ENCODE measurements at regions not wholly inside any gene's neighbourhood (a gene's known extent, or its start where the extent isn't known, plus 50 kb on each side); places are given as distances from the start of the nearest gene placed in this dataset.

DNA sequence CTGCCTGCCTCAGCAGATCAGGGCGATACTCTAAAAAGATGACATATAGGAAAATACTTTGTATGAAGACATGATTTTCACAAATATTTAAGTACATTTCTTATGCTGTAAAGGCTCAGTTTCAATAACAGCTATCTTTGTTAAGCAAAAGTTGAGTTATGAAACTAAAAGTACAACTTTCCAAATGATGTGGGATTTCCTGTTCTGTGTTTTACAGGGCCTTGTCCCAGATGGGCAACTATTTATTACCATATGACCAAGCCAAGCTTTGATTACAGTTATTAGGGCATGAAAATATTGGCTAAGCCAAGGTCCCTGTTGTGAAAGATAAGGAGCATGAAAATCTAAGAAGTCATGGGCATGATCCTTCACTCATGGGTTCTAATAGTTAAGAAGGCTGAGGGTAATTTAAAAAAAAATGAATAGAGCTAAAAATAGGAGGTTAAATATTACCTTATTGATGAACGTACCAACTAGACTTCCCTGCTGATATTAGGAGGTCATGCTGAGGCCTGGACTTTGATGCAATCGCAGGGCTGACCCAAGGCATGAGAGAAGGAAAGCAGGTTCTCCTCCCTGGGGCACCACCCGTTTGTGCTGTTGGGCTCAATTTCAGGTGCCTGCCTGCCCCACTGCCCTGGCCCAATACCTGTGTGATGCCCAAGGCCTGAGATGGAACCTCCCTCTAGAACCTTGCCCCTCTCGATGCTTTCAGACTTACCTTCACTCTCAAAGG is 294.4 kb upstream of the PRDM1 start:
- Histone ChIP-seq H3K27me3 (ENCODE audit: insufficient read depth, low read length) (no peaks in the 10 kb centered on the region), H3K4me3 (ENCODE audit: low read length) (no peak overlapping the region), H3K9me3 (ENCODE audit: low read depth, low read length) (no peaks in the 10 kb centered on the region), H3K4me1 (ENCODE audit: insufficient read depth, low read length) (peaks cover 39% of the 10 kb centered on the region)

DNA sequence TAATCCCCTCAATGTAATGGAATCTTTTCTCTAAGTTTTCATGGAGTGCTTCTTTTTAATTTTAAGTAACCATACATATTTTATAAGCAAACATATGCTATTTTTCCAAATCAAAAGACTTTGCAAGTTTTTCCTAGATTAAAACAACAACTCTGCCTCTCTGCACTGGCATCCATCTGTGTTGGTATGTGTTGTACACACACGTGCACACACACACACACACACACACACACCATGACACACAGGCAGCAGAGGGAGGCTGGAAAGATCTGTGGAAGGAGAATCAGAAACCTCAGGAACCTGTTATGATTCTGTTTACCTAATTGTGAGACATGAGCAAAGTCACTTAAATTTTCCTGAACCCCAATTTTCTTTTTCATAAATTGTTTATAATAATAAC is 295.0 kb upstream of the PRDM1 start:
- H3K4me3 ChIP-seq (ENCODE audit: low read length): no peak overlapping the region
- H3K9me3 ChIP-seq (ENCODE audit: low read depth, low read length): no peaks in the 10 kb centered on the region
- H3K27me3 ChIP-seq (ENCODE audit: insufficient read depth, low read length): no peaks in the 10 kb centered on the region
- H3K4me1 ChIP-seq (ENCODE audit: insufficient read depth, low read length): peaks cover 45% of the 10 kb centered on the region

DNA sequence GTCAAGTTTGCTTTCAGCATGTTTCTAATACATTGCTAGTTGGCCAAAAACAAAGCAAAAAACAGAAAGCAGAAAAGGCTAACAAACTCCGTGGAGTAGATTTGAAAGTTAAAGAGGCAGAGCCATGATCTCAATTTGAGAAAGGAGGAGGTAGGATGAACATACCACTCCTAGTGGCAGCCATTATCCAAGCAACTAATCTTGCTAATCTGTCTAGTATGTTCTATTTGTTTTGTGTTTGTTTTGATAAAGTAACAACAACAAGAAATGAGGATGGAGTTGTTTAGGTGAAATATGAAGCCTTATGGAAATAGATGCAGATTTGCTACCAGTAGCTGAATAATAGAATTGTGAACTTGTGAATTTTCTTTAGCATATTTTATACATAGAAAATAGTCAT is 295.5 kb upstream of the PRDM1 start:
- H3K9me3 ChIP-seq (ENCODE audit: low read depth, low read length): no peaks in the 10 kb centered on the region
- H3K27me3 ChIP-seq (ENCODE audit: insufficient read depth, low read length): no peaks in the 10 kb centered on the region
- H3K4me1 ChIP-seq (ENCODE audit: insufficient read depth, low read length): peaks cover 49% of the 10 kb centered on the region
- H3K4me3 ChIP-seq (ENCODE audit: low read length): no peak overlapping the region

DNA sequence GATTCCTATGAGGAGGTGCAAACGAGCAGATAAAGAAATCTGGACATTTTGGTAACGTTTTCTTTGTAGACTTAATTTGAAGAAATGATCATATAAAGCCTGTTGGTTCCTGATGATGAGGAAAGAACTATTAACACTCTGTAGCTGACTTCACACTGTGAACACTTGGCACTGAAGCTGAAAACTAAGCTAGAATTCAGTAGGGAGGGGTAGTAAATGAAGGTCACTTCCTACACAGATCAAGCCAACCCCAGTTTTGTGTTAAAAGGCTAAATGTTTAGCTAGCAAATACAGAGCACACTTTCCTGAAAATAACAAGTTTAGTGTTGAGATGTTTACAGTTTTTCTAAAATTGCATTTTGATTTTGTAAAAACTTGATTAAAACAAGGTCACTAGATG is 296.2 kb upstream of the PRDM1 start:
- no peak overlapping the region for H3K4me3 ChIP-seq (ENCODE audit: low read length)
- no peaks in the 10 kb centered on the region for H3K9me3 ChIP-seq (ENCODE audit: low read depth, low read length)
- peaks cover 56% of the 10 kb centered on the region for H3K4me1 ChIP-seq (ENCODE audit: insufficient read depth, low read length)
- no peaks in the 10 kb centered on the region for H3K27me3 ChIP-seq (ENCODE audit: insufficient read depth, low read length)

DNA sequence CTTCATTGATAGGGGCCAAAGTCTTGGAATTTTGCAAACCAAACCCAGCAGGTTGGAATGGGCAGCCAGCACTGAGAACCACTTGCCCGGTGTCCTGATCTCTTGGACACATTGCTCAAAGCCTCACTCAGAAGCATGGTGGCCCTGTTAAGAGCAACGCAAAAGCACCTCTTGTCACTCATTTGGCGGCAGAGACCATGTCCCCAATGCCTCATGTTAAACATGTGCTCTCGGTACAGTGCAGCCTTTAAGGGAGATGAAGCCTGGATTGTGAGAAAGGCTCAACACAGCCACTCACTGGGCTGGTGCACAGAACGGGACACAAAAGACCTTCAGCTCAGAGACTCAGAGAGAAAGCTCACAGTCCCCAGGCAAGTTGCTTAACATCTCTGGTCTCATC is 298.4 kb upstream of the PRDM1 start:
- peaks cover 56% of the 10 kb centered on the region for H3K4me1 ChIP-seq (ENCODE audit: insufficient read depth, low read length)
- H3K9me3 ChIP-seq (ENCODE audit: low read depth, low read length): no peaks in the 10 kb centered on the region
- no peaks in the 10 kb centered on the region for H3K27me3 ChIP-seq (ENCODE audit: insufficient read depth, low read length)
- no peak overlapping the region for H3K4me3 ChIP-seq (ENCODE audit: low read length)

DNA sequence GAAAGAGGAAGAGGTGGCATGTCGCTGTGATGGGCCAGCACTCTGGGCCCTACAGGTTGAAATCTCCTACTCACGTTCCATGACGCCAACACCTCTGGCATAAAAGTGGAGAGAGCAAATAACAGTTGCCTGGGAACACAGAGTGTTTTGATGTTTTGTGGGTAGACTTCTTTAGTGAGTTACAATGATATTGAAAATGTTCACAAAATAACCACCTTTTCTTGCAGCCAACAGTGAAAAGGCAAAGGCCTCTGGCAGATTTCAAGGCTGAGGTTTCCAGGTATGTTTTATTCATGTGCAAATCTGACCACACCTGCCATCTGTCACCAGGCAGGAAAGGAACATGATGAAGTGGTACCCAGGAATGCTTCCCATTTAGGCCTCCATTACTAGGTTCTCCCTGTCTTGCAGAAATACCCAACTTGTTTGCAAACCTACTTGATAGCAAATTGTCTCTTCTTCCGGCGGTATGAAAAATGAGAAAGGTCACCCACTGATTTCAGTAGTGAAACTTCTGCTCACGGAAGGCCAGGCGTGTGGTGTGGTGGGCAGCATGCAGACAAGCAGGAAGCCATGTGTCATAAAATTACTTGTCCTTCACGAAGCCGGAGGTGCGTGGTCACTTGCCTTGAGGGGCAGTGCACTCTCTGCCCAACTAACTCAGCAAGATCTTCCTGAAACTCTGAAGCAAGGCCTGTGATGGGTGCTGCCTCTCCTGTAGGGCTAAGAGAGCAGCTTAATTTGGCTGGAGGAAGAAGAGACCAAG is 299.1 kb upstream of the PRDM1 start:
- no peaks in the 10 kb centered on the region for H3K27me3 ChIP-seq (ENCODE audit: insufficient read depth, low read length)
- H3K4me1 ChIP-seq (ENCODE audit: insufficient read depth, low read length): peaks cover 51% of the 10 kb centered on the region
- no peak overlapping the region for H3K4me3 ChIP-seq (ENCODE audit: low read length)
- H3K9me3 ChIP-seq (ENCODE audit: low read depth, low read length): no peaks in the 10 kb centered on the region

DNA sequence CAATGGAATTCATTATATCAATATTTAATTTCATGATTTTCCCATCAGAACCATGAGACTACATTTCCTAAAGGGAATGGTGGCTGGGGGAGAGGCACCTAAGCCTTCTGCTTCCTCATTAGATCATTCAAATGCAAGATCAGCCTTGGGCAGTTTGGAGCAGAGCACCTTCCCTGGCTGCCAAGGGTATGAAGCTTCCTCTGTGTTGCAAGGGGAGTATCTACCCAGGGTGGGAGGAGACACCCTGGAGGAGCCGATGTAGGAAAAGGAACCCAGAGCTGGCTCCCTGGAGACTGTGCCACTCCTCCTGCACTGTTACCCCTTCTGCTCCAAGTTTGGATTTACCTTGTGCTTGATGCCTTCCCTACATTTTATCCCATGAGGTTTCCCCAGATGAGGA is 299.7 kb upstream of the PRDM1 start:
- Histone ChIP-seq H3K4me1 (ENCODE audit: insufficient read depth, low read length) (peaks cover 46% of the 10 kb centered on the region), H3K4me3 (ENCODE audit: low read length) (no peak overlapping the region), H3K27me3 (ENCODE audit: insufficient read depth, low read length) (no peaks in the 10 kb centered on the region), H3K9me3 (ENCODE audit: low read depth, low read length) (no peaks in the 10 kb centered on the region)

DNA sequence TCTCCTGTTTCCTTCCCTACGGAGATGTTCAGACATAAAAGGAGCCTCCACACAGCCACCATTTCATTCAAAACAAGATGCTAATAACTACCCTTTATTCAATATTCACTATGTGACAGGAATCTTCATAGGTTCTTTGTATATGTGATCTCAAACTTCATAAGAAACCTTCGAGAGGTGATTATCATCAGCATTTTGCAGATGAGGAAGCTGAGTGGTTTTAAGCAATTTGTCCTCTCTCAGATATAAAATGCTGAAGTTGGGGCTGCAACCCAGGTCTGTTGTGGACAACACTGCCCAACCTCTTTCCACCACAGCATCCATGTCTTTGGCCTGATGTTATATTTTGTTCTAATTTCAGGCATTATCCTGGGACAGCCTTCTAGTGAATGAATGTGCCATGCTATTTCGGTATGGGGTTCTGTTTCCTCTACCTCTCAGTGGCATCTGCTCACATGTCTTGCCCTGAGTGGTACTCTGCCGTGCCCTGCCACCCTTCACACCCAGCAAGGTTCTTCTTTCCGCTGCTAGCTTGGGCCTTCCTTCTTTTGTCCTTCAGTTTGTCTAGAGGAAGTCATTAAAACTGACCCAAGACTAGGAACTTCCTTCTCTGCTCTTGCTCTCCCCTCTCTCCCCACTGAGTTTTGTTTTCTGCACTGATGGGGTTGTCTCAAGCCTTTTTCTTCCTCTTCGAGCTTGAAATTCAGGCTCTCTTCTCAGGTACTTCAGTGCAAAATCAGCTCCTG is 300.9 kb upstream of the PRDM1 start:
- no peaks in the 10 kb centered on the region for H3K9me3 ChIP-seq (ENCODE audit: low read depth, low read length)
- H3K4me3 ChIP-seq (ENCODE audit: low read length): no peak overlapping the region
- no peaks in the 10 kb centered on the region for H3K27me3 ChIP-seq (ENCODE audit: insufficient read depth, low read length)
- peaks cover 43% of the 10 kb centered on the region for H3K4me1 ChIP-seq (ENCODE audit: insufficient read depth, low read length)

DNA sequence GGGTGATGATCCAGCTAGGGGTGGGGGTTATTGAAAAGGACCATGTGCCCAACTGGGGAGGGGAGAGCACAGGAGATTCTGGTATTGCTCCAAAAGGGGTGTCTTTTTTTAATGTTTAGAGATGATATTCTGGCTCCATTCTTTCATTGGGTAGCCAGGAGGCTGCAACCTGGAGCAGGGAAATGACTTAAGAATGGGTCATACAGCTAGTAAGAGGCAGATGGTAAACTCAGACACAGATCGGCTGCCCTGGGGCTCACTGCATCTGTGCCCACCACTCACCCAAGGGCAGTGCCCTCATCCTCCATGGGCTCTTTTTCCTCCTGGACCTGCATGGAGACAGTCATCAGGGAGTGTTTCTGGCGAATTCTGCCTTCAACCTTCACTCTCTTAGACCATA is 302.0 kb upstream of the PRDM1 start:
- Histone ChIP-seq H3K4me3 (ENCODE audit: low read length) (no peak overlapping the region), H3K4me1 (ENCODE audit: insufficient read depth, low read length) (peaks cover 43% of the 10 kb centered on the region), H3K27me3 (ENCODE audit: insufficient read depth, low read length) (no peaks in the 10 kb centered on the region), H3K9me3 (ENCODE audit: low read depth, low read length) (no peaks in the 10 kb centered on the region)

DNA sequence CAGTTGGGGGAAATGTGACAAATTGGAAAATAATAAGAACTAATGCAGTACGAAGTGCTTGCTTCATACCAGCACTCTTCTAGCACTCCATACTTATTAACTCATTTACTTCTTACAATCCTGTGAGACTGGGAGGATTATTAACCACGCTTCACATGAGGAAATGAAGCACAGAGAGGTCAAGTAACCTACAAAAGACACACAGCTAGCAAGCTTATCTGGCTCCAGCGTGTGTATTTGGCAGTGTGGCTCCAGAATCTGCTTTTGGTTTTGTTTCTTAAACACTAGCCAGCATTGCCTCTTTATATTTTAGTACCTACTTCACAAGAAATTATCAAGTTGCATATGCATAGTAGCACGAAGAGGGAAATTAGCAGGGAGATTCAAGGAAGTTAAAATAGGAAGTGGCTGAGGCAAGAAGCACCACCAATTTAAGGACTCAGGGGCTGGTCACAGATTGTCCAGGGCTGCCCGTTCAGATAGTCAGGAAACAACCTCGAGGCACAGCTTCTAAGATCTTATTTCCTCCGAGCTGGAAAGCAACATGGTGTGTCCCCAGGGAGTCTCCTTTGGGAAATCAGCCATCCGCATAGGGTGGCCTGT is 302.7 kb upstream of the PRDM1 start:
- H3K27me3 ChIP-seq (ENCODE audit: insufficient read depth, low read length): no peaks in the 10 kb centered on the region
- H3K4me1 ChIP-seq (ENCODE audit: insufficient read depth, low read length): peaks cover 45% of the 10 kb centered on the region
- H3K4me3 ChIP-seq (ENCODE audit: low read length): no peak overlapping the region
- no peaks in the 10 kb centered on the region for H3K9me3 ChIP-seq (ENCODE audit: low read depth, low read length)

DNA sequence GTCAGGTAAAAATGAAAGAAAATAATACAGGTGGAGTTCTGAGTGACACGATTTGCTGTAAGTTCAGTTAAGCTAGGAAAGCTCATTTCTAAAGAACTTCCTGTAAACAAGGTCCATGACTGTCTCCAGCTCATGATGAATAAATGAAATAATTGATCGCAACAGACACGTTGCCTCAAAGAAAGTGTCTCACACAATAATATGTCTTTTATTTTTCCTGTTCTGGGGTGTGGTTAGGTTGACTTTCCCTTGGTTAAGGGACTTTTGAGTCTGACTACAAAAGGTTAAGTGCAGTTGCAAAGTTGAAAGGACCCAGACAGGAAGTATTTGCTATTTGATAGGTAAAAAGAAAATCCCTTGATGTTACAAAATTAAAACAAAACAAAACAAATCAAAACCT is 304.2 kb upstream of the PRDM1 start:
- H3K4me3 ChIP-seq (ENCODE audit: low read length): no peak overlapping the region
- no peaks in the 10 kb centered on the region for H3K9me3 ChIP-seq (ENCODE audit: low read depth, low read length)
- peaks cover 48% of the 10 kb centered on the region for H3K4me1 ChIP-seq (ENCODE audit: insufficient read depth, low read length)
- no peaks in the 10 kb centered on the region for H3K27me3 ChIP-seq (ENCODE audit: insufficient read depth, low read length)

DNA sequence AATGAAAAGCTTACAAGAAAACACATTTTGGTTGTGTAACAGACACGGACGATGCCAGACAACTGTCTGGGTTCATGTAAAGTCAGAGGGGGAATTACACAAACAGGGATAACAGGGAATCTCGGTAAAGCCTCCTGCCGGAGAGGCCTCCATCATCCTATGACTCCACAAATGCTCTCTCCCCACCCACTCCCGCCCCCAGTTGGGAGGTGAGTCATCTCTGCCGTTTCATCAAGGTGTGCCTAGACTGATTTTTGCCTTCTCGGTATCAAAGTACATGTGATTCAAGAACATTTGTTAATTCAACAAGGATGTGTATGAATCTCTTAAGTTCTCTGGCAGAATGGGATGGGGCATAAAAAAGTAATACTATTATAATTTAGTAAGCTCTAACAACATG is 304.9 kb upstream of the PRDM1 start:
- no peaks in the 10 kb centered on the region for H3K27me3 ChIP-seq (ENCODE audit: insufficient read depth, low read length)
- H3K4me1 ChIP-seq (ENCODE audit: insufficient read depth, low read length): peaks cover 42% of the 10 kb centered on the region
- no peaks in the 10 kb centered on the region for H3K9me3 ChIP-seq (ENCODE audit: low read depth, low read length)
- no peak overlapping the region for H3K4me3 ChIP-seq (ENCODE audit: low read length)

DNA sequence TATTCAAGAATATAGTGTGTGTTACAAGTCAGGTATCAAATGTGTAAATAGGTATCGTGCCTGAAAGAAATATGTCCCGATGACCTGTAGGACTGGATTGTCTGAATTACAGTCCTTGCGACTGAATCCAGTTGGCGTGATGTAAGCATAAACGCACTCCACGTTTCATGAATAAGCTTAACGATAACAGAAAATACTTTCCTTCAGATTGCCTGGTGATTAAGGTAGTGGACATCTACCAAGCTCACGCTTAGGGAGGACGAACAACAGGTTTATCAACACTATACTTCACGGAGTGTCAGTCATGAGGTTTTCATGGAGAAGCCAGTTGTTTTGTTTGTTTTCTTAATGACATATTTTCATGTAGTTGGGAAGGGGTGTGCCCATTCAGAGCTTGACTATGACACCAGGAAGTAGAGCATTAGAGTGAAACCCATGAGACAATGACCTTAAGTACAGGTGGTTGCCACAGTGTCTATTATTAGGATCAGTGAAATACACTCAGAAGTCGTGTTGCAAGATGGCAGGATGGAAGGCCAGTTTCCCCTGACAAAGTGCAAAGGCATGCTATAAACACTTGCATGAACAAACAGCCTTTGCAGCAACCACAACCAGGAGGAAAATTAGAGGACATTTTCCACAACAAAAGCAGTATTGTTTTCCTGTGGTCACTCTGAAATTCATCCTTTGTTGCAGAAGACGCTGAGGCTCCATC is 305.8 kb upstream of the PRDM1 start:
- H3K4me3 ChIP-seq (ENCODE audit: low read length): no peak overlapping the region
- H3K4me1 ChIP-seq (ENCODE audit: insufficient read depth, low read length): peaks cover 33% of the 10 kb centered on the region
- H3K27me3 ChIP-seq (ENCODE audit: insufficient read depth, low read length): no peaks in the 10 kb centered on the region
- H3K9me3 ChIP-seq (ENCODE audit: low read depth, low read length): peaks cover 7% of the 10 kb centered on the region

DNA sequence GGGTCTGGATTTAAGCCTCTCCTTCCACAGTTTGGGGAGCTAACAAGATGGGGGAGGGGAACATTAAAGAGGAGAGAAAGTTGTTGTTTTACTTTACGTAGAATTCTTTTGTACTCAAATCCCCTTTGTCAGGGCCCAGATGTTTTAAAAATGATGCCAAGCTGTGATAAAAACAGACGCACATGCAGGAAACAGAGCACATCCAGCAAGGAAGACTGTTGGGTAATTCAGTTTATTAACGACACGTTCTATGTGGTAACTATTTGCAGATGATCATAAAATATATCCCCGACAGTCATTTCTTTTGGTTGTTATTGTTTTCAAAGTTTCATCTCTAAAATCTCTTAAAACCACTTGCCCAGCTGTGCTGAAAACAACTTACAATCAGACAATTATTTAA is 307.0 kb upstream of the PRDM1 start:
- H3K9me3 ChIP-seq (ENCODE audit: low read depth, low read length): peaks cover 16% of the 10 kb centered on the region
- H3K4me3 ChIP-seq (ENCODE audit: low read length): no peak overlapping the region

More for the DNA sequence above, 307.0 kb upstream of the PRDM1 start:
- no peaks in the 10 kb centered on the region for H3K27me3 ChIP-seq (ENCODE audit: insufficient read depth, low read length)
- peaks cover 21% of the 10 kb centered on the region for H3K4me1 ChIP-seq (ENCODE audit: insufficient read depth, low read length)

Measured in mononuclear cell (primary cell).